SK-N-SH (cell line): ENCODE measurements at regions not wholly inside any gene's neighbourhood (a gene's known extent, or its start where the extent isn't known, plus 50 kb on each side); places are given as distances from the start of the nearest gene placed in this dataset.

Experiments
- CTCF ChIA-PET: fragments of 300-600, 350-600 bp; formaldehyde crosslinking; extraction: SDS; loops from one replicate; lab custom pipeline; 2021; lab: Yijun Ruan, JAX
- POLR2A ChIA-PET: fragments of 350-600 bp; sonication (Branson Sonifier 250); formaldehyde crosslinking; extraction: SDS; loops from one replicate; lab custom pipeline; 2020; ENCODE audit warnings: antibody characterized with exemption, inconsistent platforms; lab: Yijun Ruan, JAX
- DNase-seq: peaks from one replicate; pipeline ENCODE4 v3.0.0; 2012
- H2AFZ ChIP-seq: fragments of 200-600 bp; sonication (generic); 2 replicates; pipeline ENCODE4 v1.8.1; 2016; ENCODE audit warnings: antibody characterized with exemption, mild to moderate bottlenecking, low read depth
- H3F3A ChIP-seq: fragments of 200-600 bp; sonication (generic); replicated peaks from 2 replicates; pipeline ENCODE3; 2016; ENCODE audit warnings: antibody characterized with exemption, mild to moderate bottlenecking; ENCODE audit not compliant: insufficient read depth
- H3K27ac ChIP-seq, 2 experiments: fragments of 200-500 bp in 1 of 2; fragments of 200-600 bp in 1 of 2; sonication (Bioruptor generic) in 1 of 2; sonication (generic), shearing (Covaris generic) in 1 of 2; 2 replicates each; pipeline versions ENCODE4 v1.5.1 to v1.6.1; 2014 to 2016; ENCODE audit warnings: low read depth in 2 of 2, inconsistent platforms in 1 of 2, low read length in 1 of 2, mild to moderate bottlenecking in 1 of 2, mixed read lengths in 1 of 2
- H3K27me3 ChIP-seq: fragments of 200-600 bp; sonication (generic), shearing (Covaris generic); 2 replicates; pipeline ENCODE4 v1.6.1; 2016; ENCODE audit warnings: mixed run types; ENCODE audit not compliant: insufficient read depth
- H3K36me3 ChIP-seq, 2 experiments: fragments of 200-500 bp in 1 of 2; fragments of 200-600 bp in 1 of 2; sonication (Bioruptor generic) in 1 of 2; sonication (generic) in 1 of 2; replicated peaks in 1 of 2; 2 replicates each; pipeline versions ENCODE3 to v1.5.1; 2014 to 2016; ENCODE audit warnings: low read length in 1 of 2, mild to moderate bottlenecking in 1 of 2; ENCODE audit not compliant: insufficient read depth in 2 of 2, control insufficient read depth in 1 of 2
- H3K4me1 ChIP-seq, 2 experiments: fragments of 200-500 bp in 1 of 2; fragments of 200-600 bp in 1 of 2; sonication (Bioruptor generic) in 1 of 2; sonication (generic), shearing (Covaris generic) in 1 of 2; 2 replicates each; pipeline versions ENCODE4 v1.5.1 to v1.6.1; 2014 to 2016; ENCODE audit warnings: low read depth in 1 of 2, low read length in 1 of 2, mixed run types in 1 of 2; ENCODE audit not compliant: insufficient read depth in 2 of 2, control insufficient read depth in 1 of 2
- H3K4me2 ChIP-seq: fragments of 200-600 bp; sonication (generic), shearing (Covaris generic); 2 replicates; pipeline ENCODE4 v1.6.1; 2017; ENCODE audit warnings: mixed run types
- H3K4me3 ChIP-seq, 2 experiments: fragments of 200-500 bp in 1 of 2; fragments of 200-600 bp in 1 of 2; sonication (Bioruptor generic) in 1 of 2; sonication (generic), shearing (Covaris generic) in 1 of 2; 2 replicates each; pipeline versions ENCODE4 v1.5.1 to v1.8.1; 2014 to 2016; ENCODE audit warnings: low read depth in 2 of 2, inconsistent platforms in 1 of 2, low read length in 1 of 2, mild to moderate bottlenecking in 1 of 2, mixed read lengths in 1 of 2, moderate library complexity in 1 of 2
- H3K79me2 ChIP-seq: fragments of 200-600 bp; sonication (generic); 2 replicates; pipeline ENCODE4 v1.8.1; 2017; ENCODE audit warnings: mild to moderate bottlenecking; ENCODE audit not compliant: insufficient read depth
- H3K9ac ChIP-seq: fragments of 200-600 bp; sonication (generic); 2 replicates; pipeline ENCODE4 v1.6.1; 2017; ENCODE audit warnings: mixed run types
- H3K9me2 ChIP-seq: fragments of 200-600 bp; sonication (generic); 2 replicates; pipeline ENCODE4 v1.6.1; 2017; ENCODE audit warnings: mixed run types
- H3K9me3 ChIP-seq: fragments of 200-600 bp; sonication (generic); 2 replicates; pipeline ENCODE4 v1.6.1; 2017; ENCODE audit warnings: mixed run types, mild to moderate bottlenecking, moderate library complexity
- H4K20me1 ChIP-seq: fragments of 200-600 bp; sonication (generic); 2 replicates; pipeline ENCODE4 v1.6.1; 2017; ENCODE audit warnings: mild to moderate bottlenecking, mixed run types; ENCODE audit not compliant: insufficient read depth
- ELF1 ChIP-seq: IDR thresholded peaks from 2 replicates; pipeline ENCODE4 v1.4.0; 2012
- EP300 ChIP-seq, 2 experiments: IDR thresholded peaks; 2 replicates each; pipeline versions ENCODE4 v1.4.0 to v1.6.1; 2012; ENCODE audit warnings: borderline replicate concordance in 1 of 2, low read depth in 1 of 2, low read length in 1 of 2
- EZH2phosphoT487 ChIP-seq: fragments of 200-600 bp; sonication (generic); IDR thresholded peaks from 2 replicates; pipeline ENCODE4 v1.6.1; 2017; ENCODE audit warnings: low read depth, mixed run types, mild to moderate bottlenecking, antibody characterized with exemption, moderate library complexity, borderline replicate concordance
- FOSL2 ChIP-seq: IDR thresholded peaks from 2 replicates; pipeline ENCODE4 v1.4.0; 2012; ENCODE audit warnings: low read depth, mild to moderate bottlenecking, moderate library complexity, borderline replicate concordance
- FOXM1 ChIP-seq: IDR thresholded peaks from 2 replicates; pipeline ENCODE4 v1.4.0; 2012; ENCODE audit warnings: low read depth, mild to moderate bottlenecking
- JUND ChIP-seq: IDR thresholded peaks from 2 replicates; pipeline ENCODE4 v1.4.0; 2012
- MEF2A ChIP-seq: IDR thresholded peaks from 2 replicates; pipeline ENCODE4 v1.4.0; 2012; ENCODE audit warnings: low read depth, borderline replicate concordance
- NFIC ChIP-seq: IDR thresholded peaks from 2 replicates; pipeline ENCODE4 v1.4.0; 2012; ENCODE audit warnings: borderline replicate concordance
- NRF1 ChIP-seq: IDR thresholded peaks from 2 replicates; pipeline ENCODE4 v1.6.1; 2012; ENCODE audit warnings: low read depth, mild to moderate bottlenecking, low read length
- PBX3 ChIP-seq: IDR thresholded peaks from 2 replicates; pipeline ENCODE4; 2012
- RAD21 ChIP-seq: IDR thresholded peaks from 2 replicates; pipeline ENCODE4 v1.6.1; 2012; ENCODE audit warnings: mild to moderate bottlenecking, low read length
- RFX5 ChIP-seq: IDR thresholded peaks from 2 replicates; pipeline ENCODE4 v1.6.1; 2012; ENCODE audit warnings: mild to moderate bottlenecking, improper control_type of control experiment, low read length
- RXRA ChIP-seq: IDR thresholded peaks from 2 replicates; pipeline ENCODE4 v1.4.0; 2012; ENCODE audit warnings: low read depth, mild to moderate bottlenecking, borderline replicate concordance
- SIN3A ChIP-seq: IDR thresholded peaks from 2 replicates; pipeline ENCODE4 v1.6.1; 2012; ENCODE audit warnings: low read depth, mild to moderate bottlenecking, low read length, moderate library complexity, borderline replicate concordance
- TAF1 ChIP-seq: IDR thresholded peaks from 2 replicates; pipeline ENCODE4 v1.6.1; 2012; ENCODE audit warnings: low read depth, mild to moderate bottlenecking, low read length, moderate library complexity, borderline replicate concordance
- TCF12 ChIP-seq: IDR thresholded peaks from 2 replicates; pipeline ENCODE4 v1.4.0; 2012
- ZBTB33 ChIP-seq: IDR thresholded peaks from 2 replicates; pipeline ENCODE4 v1.4.0; 2012; ENCODE audit warnings: low read depth, borderline replicate concordance
- WGBS: methylation state at CpG from one replicate; pipeline ENCODE4 v1.1.6; 2017; ENCODE audit warnings: low lambda C conversion rate; 5-methylcytosine and 5-hydroxymethylcytosine counted together
- TF ChIP-seq, protein P1 (sequence below): IDR thresholded peaks from 2 replicates; pipeline ENCODE4 v1.4.0; 2012; ENCODE audit warnings: low read depth, borderline replicate concordance
- TF ChIP-seq, protein P2 (sequence below): fragments of 150-350 bp; IDR thresholded peaks from 2 replicates; pipeline ENCODE4 v1.6.1; 2017; ENCODE audit warnings: antibody characterized with exemption, low read length, low read depth, borderline replicate concordance

- H3K79me2 ChIP-seq: no peaks in the 10 kb centered on the region
- H3K4me1 ChIP-seq: no peaks in the 10 kb centered on the region
- H3F3A ChIP-seq: no peaks in the 10 kb centered on the region
- H3K36me3 ChIP-seq: no peaks in the 10 kb centered on the region
- no peak overlapping the region for H3K9ac ChIP-seq
- peak overlapping the region; percentile 34; the same call in 1 of the 2 replicates for H3K4me2 ChIP-seq
- H3K27ac ChIP-seq: no peak overlapping the region; a peak in 1 of 4 replicates
- WGBS: 4% methylated on average over 2 of the region's 2 CpGs
- POLR2A ChIA-PET: no interaction called here
- no peaks in the 10 kb centered on the region for H3K9me2 ChIP-seq
- no peak for TF ChIP-seq FOSL2
- TF ChIP-seq NFIC: no peak
- TF ChIP-seq MEF2A: no peak
- no peak for TF ChIP-seq EZH2phosphoT487
- TF ChIP-seq TAF1: no peak
- no peak for TF ChIP-seq JUND
- no peak for TF ChIP-seq FOXM1
- TF ChIP-seq, protein P1, sequence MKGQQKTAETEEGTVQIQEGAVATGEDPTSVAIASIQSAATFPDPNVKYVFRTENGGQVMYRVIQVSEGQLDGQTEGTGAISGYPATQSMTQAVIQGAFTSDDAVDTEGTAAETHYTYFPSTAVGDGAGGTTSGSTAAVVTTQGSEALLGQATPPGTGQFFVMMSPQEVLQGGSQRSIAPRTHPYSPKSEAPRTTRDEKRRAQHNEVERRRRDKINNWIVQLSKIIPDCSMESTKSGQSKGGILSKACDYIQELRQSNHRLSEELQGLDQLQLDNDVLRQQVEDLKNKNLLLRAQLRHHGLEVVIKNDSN: no peak
- TF ChIP-seq, protein P2, sequence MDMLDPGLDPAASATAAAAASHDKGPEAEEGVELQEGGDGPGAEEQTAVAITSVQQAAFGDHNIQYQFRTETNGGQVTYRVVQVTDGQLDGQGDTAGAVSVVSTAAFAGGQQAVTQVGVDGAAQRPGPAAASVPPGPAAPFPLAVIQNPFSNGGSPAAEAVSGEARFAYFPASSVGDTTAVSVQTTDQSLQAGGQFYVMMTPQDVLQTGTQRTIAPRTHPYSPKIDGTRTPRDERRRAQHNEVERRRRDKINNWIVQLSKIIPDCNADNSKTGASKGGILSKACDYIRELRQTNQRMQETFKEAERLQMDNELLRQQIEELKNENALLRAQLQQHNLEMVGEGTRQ: no peak
- TF ChIP-seq RXRA: no peak
- TF ChIP-seq RFX5: no peak
- TF ChIP-seq SIN3A: no peak
- TF ChIP-seq ELF1: no peak
- no peak for TF ChIP-seq PBX3
- no peak for TF ChIP-seq TCF12
- no peak for TF ChIP-seq RAD21
- TF ChIP-seq EP300 (IDR thresholded peaks at IDR 0.05; ENCODE audit: borderline replicate concordance in 1 of 2, low read depth in 1 of 2, low read length in 1 of 2): no peak
- no peak for TF ChIP-seq NRF1
- no peak for TF ChIP-seq ZBTB33
- CTCF ChIA-PET: interaction anchor here (0.6 to 1.4 kb wide), 2 partner anchors 11 to 308 kb away, joined by 3 to 4 read pairs; no protein-coding TSS in a partner anchor
- no peak for DNase-seq
- no peaks in the 10 kb centered on the region for H3K27me3 ChIP-seq
- H3K9me3 ChIP-seq: no peaks in the 10 kb centered on the region
- H2AFZ ChIP-seq: peak overlapping the region; percentile 12; the same call in 1 of the 2 replicates
- no peak overlapping the region for H3K4me3 ChIP-seq
- H4K20me1 ChIP-seq: no peaks in the 10 kb centered on the region
These were observed 163.5 kb upstream of the GYPA start for GRCh38 chr4:144304025-144304424.
